ENCODE measurements at regions not wholly inside any gene's neighbourhood (a gene's known extent, or its start where the extent isn't known, plus 50 kb on each side); places are given as distances from the start of the nearest gene placed in this dataset.

- 59 to 67% methylated on average over 6 of the region's 6 CpGs for WGBS, 2 donors
- Histone ChIP-seq H3K27me3 (no peaks in the 10 kb centered on the region), H3K36me3 (replicated peaks in 1 of 2; ENCODE audit: insufficient read depth in 1 of 2, low read depth in 2 of 2) (no peaks in the 10 kb centered on the region), H3K27ac (no peak overlapping the region), H3K9me3 (no peaks in the 10 kb centered on the region), H3K4me1 (no peaks in the 10 kb centered on the region), H3K4me3 (no peak overlapping the region)
- ATAC-seq (no peak), DNase-seq (no peak)
- intact Hi-C loops (cut with DNase I), result no loop called here
- TF ChIP-seq POLR2A (IDR thresholded peaks at IDR 0.05) (no peak), CTCF (IDR thresholded peaks at IDR 0.05) (no peak)
Observed at GRCh38 chr4:75244325-75244724, 269.9 kb downstream of the RCHY1 start.

- DNase-seq (no peak), ATAC-seq (no peak)
- no peak overlapping the region for H3K4me3 ChIP-seq
- H3K9me3 ChIP-seq, result no peaks in the 10 kb centered on the region
- H3K27me3 ChIP-seq, result no peaks in the 10 kb centered on the region
- no peak overlapping the region for H3K27ac ChIP-seq
- no peaks in the 10 kb centered on the region for H3K4me1 ChIP-seq
- TF ChIP-seq POLR2A (IDR thresholded peaks at IDR 0.05), result no peak
- TF ChIP-seq CTCF (IDR thresholded peaks at IDR 0.05), result no peak
- WGBS, 2 donors, result 16 to 44% methylated on average over 3 of the region's 3 CpGs
- intact Hi-C loops (cut with DNase I), result no loop called here
- no peaks in the 10 kb centered on the region for H3K36me3 ChIP-seq (replicated peaks in 1 of 2; ENCODE audit: insufficient read depth in 1 of 2, low read depth in 2 of 2)
Observed at GRCh38 chr4:75243570-75243969, 270.6 kb downstream of the RCHY1 start.

- H3K27me3 ChIP-seq, result no peaks in the 10 kb centered on the region
- no peak for DNase-seq
- H3K36me3 ChIP-seq (replicated peaks in 1 of 2; ENCODE audit: insufficient read depth in 1 of 2, low read depth in 2 of 2), result no peaks in the 10 kb centered on the region
- no peak for ATAC-seq
- no peaks in the 10 kb centered on the region for H3K4me1 ChIP-seq
- no peak overlapping the region for H3K4me3 ChIP-seq
- TF ChIP-seq CTCF (IDR thresholded peaks at IDR 0.05) (no peak), POLR2A (IDR thresholded peaks at IDR 0.05) (no peak)
- H3K9me3 ChIP-seq, result no peaks in the 10 kb centered on the region
- H3K27ac ChIP-seq, result no peak overlapping the region
- intact Hi-C loops (cut with DNase I), result no loop called here
Observed at GRCh38 chr4:75235359-75235951, 278.7 kb downstream of the RCHY1 start.

DNA sequence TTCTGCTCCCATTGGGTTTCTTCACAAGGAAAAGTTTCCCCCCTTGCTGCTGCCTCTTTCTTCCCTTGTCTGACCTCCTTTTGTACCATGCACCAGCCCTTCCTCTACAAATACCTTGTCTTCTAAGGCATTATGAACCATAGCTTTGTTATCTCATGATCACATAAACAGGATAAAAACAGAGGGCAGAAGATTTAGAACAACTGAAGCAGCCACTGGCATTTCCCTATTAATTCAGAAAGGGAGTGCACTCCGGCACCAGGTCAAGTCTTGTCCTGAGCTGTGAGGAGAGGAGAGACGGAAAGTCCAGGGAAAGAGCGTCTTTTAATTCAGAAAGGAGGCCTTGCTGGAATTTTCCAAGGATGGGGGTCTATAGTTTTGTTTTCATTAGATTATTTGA, 281.7 kb downstream of the RCHY1 start:
- no peak for ATAC-seq
- Histone ChIP-seq H3K36me3 (replicated peaks in 1 of 2; ENCODE audit: insufficient read depth in 1 of 2, low read depth in 2 of 2) (no peaks in the 10 kb centered on the region), H3K27ac (no peak overlapping the region), H3K27me3 (no peaks in the 10 kb centered on the region), H3K9me3 (no peaks in the 10 kb centered on the region), H3K4me1 (no peaks in the 10 kb centered on the region), H3K4me3 (no peak overlapping the region)
- intact Hi-C loops (cut with DNase I), result no loop called here
- TF ChIP-seq CTCF (IDR thresholded peaks at IDR 0.05) (no peak), POLR2A (IDR thresholded peaks at IDR 0.05) (no peak)
- DNase-seq, result no peak
- WGBS, 2 donors, result 45 to 47% methylated on average over 3 of the region's 3 CpGs

GRCh38 chr4:75229806-75230570, 284.2 kb downstream of the RCHY1 start:
- 48 to 54% methylated on average over 3 of the region's 3 CpGs for WGBS, 2 donors
- no peak overlapping the region for H3K27ac ChIP-seq
- no peak overlapping the region for H3K4me3 ChIP-seq
- TF ChIP-seq CTCF (IDR thresholded peaks at IDR 0.05) (no peak), POLR2A (IDR thresholded peaks at IDR 0.05) (no peak)
- H3K9me3 ChIP-seq, result no peaks in the 10 kb centered on the region
- no peaks in the 10 kb centered on the region for H3K4me1 ChIP-seq
- intact Hi-C loops (cut with DNase I), result no loop called here
- no peak for DNase-seq
- ATAC-seq, result no peak
- H3K27me3 ChIP-seq, result no peaks in the 10 kb centered on the region
- no peaks in the 10 kb centered on the region for H3K36me3 ChIP-seq (replicated peaks in 1 of 2; ENCODE audit: insufficient read depth in 1 of 2, low read depth in 2 of 2)

Measured in body of pancreas (tissue), 4 donors.